ENCODE measurements at regions not wholly inside any gene's neighbourhood (a gene's known extent, or its start where the extent isn't known, plus 50 kb on each side); places are given as distances from the start of the nearest gene placed in this dataset.

DNA sequence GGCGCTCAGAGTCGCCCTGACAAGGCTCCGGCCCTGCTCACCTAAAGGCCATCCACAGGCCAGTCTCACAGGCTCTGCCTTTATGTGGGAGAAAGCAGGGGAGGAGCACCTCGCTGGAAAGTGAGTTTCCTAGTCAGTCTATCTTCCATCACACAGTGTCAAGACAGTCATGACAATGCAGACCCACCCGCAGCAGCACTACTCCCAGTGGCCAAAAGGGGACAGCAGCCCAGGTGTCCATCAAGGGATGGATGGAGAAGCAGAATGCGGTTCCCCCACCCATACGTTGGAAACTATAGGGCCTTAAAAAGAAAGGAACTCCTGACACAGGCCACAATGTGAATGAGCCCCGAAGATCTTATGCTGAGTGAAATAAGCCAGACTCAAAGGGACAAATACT is 226.8 kb downstream of the ENGASE start:
- TF ChIP-seq, protein P1, sequence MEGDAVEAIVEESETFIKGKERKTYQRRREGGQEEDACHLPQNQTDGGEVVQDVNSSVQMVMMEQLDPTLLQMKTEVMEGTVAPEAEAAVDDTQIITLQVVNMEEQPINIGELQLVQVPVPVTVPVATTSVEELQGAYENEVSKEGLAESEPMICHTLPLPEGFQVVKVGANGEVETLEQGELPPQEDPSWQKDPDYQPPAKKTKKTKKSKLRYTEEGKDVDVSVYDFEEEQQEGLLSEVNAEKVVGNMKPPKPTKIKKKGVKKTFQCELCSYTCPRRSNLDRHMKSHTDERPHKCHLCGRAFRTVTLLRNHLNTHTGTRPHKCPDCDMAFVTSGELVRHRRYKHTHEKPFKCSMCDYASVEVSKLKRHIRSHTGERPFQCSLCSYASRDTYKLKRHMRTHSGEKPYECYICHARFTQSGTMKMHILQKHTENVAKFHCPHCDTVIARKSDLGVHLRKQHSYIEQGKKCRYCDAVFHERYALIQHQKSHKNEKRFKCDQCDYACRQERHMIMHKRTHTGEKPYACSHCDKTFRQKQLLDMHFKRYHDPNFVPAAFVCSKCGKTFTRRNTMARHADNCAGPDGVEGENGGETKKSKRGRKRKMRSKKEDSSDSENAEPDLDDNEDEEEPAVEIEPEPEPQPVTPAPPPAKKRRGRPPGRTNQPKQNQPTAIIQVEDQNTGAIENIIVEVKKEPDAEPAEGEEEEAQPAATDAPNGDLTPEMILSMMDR (IDR thresholded peaks at IDR 0.05), result no peak
- TF ChIP-seq POLR2A (IDR thresholded peaks at IDR 0.05), result no peak

Data from uterus (tissue), 2 donors.